K562 (cell line): ENCODE measurements at regions not wholly inside any gene's neighbourhood (a gene's known extent, or its start where the extent isn't known, plus 50 kb on each side); places are given as distances from the start of the nearest gene placed in this dataset.

Source experiments
- HNRNPLL ChIP-seq: fragments of 200-400 bp; formaldehyde crosslinking; IDR thresholded peaks from 2 replicates; pipeline ENCODE4 v1.6.1; 2017; ENCODE audit warnings: low read length, low read depth, mild to moderate bottlenecking; ENCODE audit not compliant: poor library complexity, severe bottlenecking
- MYBL2 ChIP-seq, 2 experiments: fragments of 450-650 bp in 1 of 2; sonication (generic) in 1 of 2; formaldehyde crosslinking in 1 of 2; IDR thresholded peaks; 2 replicates each; pipeline versions ENCODE4 v1.6.1 to v1.8.1; 2017 to 2022; ENCODE audit warnings: borderline replicate concordance in 1 of 2, inconsistent platforms in 1 of 2, low read depth in 1 of 2, mild to moderate bottlenecking in 1 of 2, missing genetic modification reagents in 1 of 2, moderate library complexity in 1 of 2
- PPARD ChIP-seq: fragments of 250-450 bp; sonication (Bioruptor Pico); IDR thresholded peaks from 2 replicates; pipeline ENCODE4 v1.8.0; 2022; ENCODE audit warnings: inconsistent platforms, mild to moderate bottlenecking, moderate library complexity
- TF ChIP-seq, protein P1 (sequence below): fragments of 450-650 bp; formaldehyde crosslinking; IDR thresholded peaks from 2 replicates; pipeline ENCODE4 v1.4.0; 2022; ENCODE audit warnings: missing genetic modification characterization
- TF ChIP-seq, protein P2 (sequence below): fragments of 450-650 bp; IDR thresholded peaks from 2 replicates; pipeline ENCODE4 v1.6.1; 2016; ENCODE audit warnings: mild to moderate bottlenecking, moderate library complexity

DNA sequence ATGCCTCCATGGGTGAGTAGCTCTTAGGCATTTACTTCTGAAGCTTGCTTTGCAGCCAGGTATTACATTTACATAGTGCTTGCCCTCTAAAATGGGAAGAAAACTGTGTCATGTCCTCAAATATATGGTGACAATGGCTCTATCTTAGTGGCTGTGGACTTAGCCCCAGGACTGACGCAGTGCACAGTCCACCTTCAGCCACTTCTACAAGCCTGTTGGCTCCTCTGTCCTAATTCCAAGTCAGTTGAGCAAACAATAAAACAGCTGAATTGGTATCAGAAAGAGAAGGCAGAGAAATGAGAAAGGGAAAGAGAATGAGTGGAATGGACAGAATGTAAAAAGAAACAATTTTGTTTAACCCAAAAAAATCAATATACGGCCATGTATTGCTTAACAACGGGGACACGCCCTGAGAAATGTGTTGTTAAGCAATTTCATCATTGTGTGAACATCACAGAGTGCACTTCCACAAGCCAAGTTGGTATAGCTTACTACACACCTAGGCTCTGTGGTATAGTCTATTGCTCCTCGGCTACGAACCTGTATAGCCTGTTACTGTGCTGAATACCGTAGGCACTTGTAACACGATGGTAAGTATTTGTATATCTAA is 93.5 kb downstream of the GRIN2B start (continued):
- TF ChIP-seq, protein P1, sequence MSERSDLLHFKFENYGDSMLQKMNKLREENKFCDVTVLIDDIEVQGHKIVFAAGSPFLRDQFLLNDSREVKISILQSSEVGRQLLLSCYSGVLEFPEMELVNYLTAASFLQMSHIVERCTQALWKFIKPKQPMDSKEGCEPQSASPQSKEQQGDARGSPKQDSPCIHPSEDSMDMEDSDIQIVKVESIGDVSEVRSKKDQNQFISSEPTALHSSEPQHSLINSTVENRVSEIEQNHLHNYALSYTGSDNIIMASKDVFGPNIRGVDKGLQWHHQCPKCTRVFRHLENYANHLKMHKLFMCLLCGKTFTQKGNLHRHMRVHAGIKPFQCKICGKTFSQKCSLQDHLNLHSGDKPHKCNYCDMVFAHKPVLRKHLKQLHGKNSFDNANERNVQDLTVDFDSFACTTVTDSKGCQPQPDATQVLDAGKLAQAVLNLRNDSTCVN (CRISPR knock-in tag): no peak
- no peak for TF ChIP-seq HNRNPLL
- TF ChIP-seq, protein P2, sequence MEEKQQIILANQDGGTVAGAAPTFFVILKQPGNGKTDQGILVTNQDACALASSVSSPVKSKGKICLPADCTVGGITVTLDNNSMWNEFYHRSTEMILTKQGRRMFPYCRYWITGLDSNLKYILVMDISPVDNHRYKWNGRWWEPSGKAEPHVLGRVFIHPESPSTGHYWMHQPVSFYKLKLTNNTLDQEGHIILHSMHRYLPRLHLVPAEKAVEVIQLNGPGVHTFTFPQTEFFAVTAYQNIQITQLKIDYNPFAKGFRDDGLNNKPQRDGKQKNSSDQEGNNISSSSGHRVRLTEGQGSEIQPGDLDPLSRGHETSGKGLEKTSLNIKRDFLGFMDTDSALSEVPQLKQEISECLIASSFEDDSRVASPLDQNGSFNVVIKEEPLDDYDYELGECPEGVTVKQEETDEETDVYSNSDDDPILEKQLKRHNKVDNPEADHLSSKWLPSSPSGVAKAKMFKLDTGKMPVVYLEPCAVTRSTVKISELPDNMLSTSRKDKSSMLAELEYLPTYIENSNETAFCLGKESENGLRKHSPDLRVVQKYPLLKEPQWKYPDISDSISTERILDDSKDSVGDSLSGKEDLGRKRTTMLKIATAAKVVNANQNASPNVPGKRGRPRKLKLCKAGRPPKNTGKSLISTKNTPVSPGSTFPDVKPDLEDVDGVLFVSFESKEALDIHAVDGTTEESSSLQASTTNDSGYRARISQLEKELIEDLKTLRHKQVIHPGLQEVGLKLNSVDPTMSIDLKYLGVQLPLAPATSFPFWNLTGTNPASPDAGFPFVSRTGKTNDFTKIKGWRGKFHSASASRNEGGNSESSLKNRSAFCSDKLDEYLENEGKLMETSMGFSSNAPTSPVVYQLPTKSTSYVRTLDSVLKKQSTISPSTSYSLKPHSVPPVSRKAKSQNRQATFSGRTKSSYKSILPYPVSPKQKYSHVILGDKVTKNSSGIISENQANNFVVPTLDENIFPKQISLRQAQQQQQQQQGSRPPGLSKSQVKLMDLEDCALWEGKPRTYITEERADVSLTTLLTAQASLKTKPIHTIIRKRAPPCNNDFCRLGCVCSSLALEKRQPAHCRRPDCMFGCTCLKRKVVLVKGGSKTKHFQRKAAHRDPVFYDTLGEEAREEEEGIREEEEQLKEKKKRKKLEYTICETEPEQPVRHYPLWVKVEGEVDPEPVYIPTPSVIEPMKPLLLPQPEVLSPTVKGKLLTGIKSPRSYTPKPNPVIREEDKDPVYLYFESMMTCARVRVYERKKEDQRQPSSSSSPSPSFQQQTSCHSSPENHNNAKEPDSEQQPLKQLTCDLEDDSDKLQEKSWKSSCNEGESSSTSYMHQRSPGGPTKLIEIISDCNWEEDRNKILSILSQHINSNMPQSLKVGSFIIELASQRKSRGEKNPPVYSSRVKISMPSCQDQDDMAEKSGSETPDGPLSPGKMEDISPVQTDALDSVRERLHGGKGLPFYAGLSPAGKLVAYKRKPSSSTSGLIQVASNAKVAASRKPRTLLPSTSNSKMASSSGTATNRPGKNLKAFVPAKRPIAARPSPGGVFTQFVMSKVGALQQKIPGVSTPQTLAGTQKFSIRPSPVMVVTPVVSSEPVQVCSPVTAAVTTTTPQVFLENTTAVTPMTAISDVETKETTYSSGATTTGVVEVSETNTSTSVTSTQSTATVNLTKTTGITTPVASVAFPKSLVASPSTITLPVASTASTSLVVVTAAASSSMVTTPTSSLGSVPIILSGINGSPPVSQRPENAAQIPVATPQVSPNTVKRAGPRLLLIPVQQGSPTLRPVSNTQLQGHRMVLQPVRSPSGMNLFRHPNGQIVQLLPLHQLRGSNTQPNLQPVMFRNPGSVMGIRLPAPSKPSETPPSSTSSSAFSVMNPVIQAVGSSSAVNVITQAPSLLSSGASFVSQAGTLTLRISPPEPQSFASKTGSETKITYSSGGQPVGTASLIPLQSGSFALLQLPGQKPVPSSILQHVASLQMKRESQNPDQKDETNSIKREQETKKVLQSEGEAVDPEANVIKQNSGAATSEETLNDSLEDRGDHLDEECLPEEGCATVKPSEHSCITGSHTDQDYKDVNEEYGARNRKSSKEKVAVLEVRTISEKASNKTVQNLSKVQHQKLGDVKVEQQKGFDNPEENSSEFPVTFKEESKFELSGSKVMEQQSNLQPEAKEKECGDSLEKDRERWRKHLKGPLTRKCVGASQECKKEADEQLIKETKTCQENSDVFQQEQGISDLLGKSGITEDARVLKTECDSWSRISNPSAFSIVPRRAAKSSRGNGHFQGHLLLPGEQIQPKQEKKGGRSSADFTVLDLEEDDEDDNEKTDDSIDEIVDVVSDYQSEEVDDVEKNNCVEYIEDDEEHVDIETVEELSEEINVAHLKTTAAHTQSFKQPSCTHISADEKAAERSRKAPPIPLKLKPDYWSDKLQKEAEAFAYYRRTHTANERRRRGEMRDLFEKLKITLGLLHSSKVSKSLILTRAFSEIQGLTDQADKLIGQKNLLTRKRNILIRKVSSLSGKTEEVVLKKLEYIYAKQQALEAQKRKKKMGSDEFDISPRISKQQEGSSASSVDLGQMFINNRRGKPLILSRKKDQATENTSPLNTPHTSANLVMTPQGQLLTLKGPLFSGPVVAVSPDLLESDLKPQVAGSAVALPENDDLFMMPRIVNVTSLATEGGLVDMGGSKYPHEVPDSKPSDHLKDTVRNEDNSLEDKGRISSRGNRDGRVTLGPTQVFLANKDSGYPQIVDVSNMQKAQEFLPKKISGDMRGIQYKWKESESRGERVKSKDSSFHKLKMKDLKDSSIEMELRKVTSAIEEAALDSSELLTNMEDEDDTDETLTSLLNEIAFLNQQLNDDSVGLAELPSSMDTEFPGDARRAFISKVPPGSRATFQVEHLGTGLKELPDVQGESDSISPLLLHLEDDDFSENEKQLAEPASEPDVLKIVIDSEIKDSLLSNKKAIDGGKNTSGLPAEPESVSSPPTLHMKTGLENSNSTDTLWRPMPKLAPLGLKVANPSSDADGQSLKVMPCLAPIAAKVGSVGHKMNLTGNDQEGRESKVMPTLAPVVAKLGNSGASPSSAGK: no peak
- TF ChIP-seq MYBL2 (IDR thresholded peaks at IDR 0.05; ENCODE audit: low read depth): no peak
- no peak for TF ChIP-seq MYBL2 (CRISPR knock-in tag; IDR thresholded peaks at IDR 0.05; ENCODE audit: borderline replicate concordance)
- TF ChIP-seq PPARD (CRISPR knock-in tag): no peak
